Activated T-cell treated with anti-CD3 and anti-CD28 coated beads, Interleukin-2, amount 50 U/mL, for 72 hours (primary cell): ENCODE measurements at regions not wholly inside any gene's neighbourhood (a gene's known extent, or its start where the extent isn't known, plus 50 kb on each side); places are given as distances from the start of the nearest gene placed in this dataset.

Experiments
- ATAC-seq, 2 donors: fragments of 150-1000 bp; cut with Tn5 transposase; replicated peaks in 1 of 2; 2 replicates each; pipeline ENCODE4 v1.10.0; 2021; ENCODE audit warnings: moderate library complexity in 2 of 2, mild to moderate bottlenecking in 1 of 2
- DNase-seq, 2 donors: peaks; one replicate each; pipeline ENCODE4 v3.0.0; 2021 to 2022; ENCODE audit warnings: mixed read lengths in 1 of 2
- H3K27ac Mint-ChIP-seq: one replicate; pipeline ENCODE4 v1.8.0; 2022; ENCODE audit warnings: mild to moderate bottlenecking, moderate library complexity, mixed read lengths
- H3K27me3 Mint-ChIP-seq: one replicate; pipeline ENCODE4 v1.8.0; 2022; ENCODE audit warnings: low read depth, mixed read lengths
- H3K36me3 Mint-ChIP-seq, 2 donors: one replicate each; pipeline ENCODE4 v1.8.0; 2022; ENCODE audit warnings: mixed read lengths in 2 of 2, mild to moderate bottlenecking in 1 of 2; ENCODE audit not compliant: insufficient read depth in 2 of 2
- H3K4me1 Mint-ChIP-seq: one replicate; pipeline ENCODE4 v1.8.0; 2022; ENCODE audit warnings: low read depth, mixed read lengths
- H3K4me3 Mint-ChIP-seq, 2 donors: one replicate each; pipeline ENCODE4 v1.8.0; 2022; ENCODE audit warnings: mild to moderate bottlenecking in 2 of 2, mixed read lengths in 2 of 2, moderate library complexity in 2 of 2
- H3K9me3 Mint-ChIP-seq, 2 donors: one replicate each; pipeline ENCODE4 v1.8.0; 2022; ENCODE audit warnings: mixed read lengths in 2 of 2

- H3K27ac Mint-ChIP-seq, result no peak overlapping the region
These were observed 144.7 kb downstream of the COL6A3 start for GRCh38 chr2:237269138-237269875.

GRCh38 chr2:237270520-237270919, 143.4 kb downstream of the COL6A3 start:
- Mint-ChIP-seq H3K4me3 (no peak overlapping the region), H3K36me3 (no peaks in the 10 kb centered on the region), H3K27ac (no peak overlapping the region), H3K27me3 (peaks cover 28% of the 10 kb centered on the region), H3K4me1 (no peaks in the 10 kb centered on the region), H3K9me3 (no peaks in the 10 kb centered on the region)
- ATAC-seq, result no peak
- DNase-seq, result no peak

More at GRCh38 chr2:237269138-237269875, 144.7 kb downstream of the COL6A3 start:
- H3K4me1 Mint-ChIP-seq, result no peaks in the 10 kb centered on the region
- ATAC-seq (no peak), DNase-seq (no peak)
- H3K36me3 Mint-ChIP-seq, result no peaks in the 10 kb centered on the region
- H3K27me3 Mint-ChIP-seq, result peaks cover 28% of the 10 kb centered on the region
- H3K9me3 Mint-ChIP-seq, result no peaks in the 10 kb centered on the region
- H3K4me3 Mint-ChIP-seq, result no peak overlapping the region

- Mint-ChIP-seq H3K4me3 (no peak overlapping the region), H3K27me3 (peaks cover 28% of the 10 kb centered on the region), H3K36me3 (no peaks in the 10 kb centered on the region)
These were observed 142.0 kb downstream of the COL6A3 start for GRCh38 chr2:237271698-237272652.

More at GRCh38 chr2:237271698-237272652, 142.0 kb downstream of the COL6A3 start:
- ATAC-seq (no peak), DNase-seq (no peak)
- Mint-ChIP-seq H3K4me1 (no peaks in the 10 kb centered on the region), H3K27ac (no peak overlapping the region), H3K9me3 (no peaks in the 10 kb centered on the region)
